T47D (cell line): ENCODE measurements at regions not wholly inside any gene's neighbourhood (a gene's known extent, or its start where the extent isn't known, plus 50 kb on each side); places are given as distances from the start of the nearest gene placed in this dataset.

Source experiments
- DNase-seq, 2 experiments: peaks; one replicate each; pipeline versions ENCODE4 v3.0.0 to v3.0.0-alpha.2; 2011 to 2012; ENCODE audit warnings: low read depth in 1 of 2, low spot score in 1 of 2
- JUND ChIP-seq: IDR thresholded peaks from 2 replicates; pipeline ENCODE4 v1.6.1; 2012; ENCODE audit warnings: low read depth
- in situ Hi-C: cut with HindIII; loops from 2 replicates; pipeline ENCODE4 v1.10.0; 2016; ENCODE audit warnings: low sequenced_read_pairs, low pct_unique_long_range_greater_than_20kb

DNA sequence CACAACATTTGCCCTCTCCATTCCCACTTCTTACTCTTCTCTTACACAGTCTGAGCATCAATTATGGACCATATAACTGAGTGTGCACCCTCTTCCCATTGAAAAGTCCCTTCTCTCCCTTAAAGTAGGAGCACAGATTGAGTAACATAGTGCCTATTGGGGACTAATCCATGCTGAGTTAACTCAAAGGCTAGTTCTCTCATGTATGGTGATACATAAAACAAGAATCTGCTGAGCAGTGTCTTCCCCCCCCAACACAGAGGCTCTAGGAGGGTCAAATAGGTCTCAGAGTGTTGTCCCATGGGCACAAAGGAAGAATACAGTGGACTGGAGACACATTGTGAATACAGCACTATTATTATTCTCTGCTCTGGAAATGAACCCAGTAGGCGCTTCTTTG lies 274.6 kb upstream of the BOD1L1 start:
- no peak for DNase-seq
- no peak for TF ChIP-seq JUND
- in situ Hi-C loops, result no loop called here

DNA sequence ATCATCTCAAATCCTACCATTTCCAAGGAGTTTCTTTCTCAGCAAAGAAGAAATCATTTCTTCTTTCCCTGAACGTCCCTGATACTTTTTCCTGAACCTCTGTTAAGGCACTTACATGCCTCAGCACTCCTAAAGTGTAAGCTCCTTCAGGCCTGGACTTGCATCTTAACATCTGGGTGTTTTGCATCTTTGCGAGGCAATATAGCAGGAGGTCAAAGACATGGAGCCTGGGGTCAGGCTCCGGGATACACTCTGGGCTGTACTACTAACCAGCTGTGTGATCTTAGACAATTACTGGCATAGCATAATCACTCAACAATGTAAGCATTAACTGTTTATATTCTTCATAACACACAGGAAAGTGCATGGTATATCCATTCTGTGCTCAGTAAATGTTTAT lies 275.5 kb upstream of the BOD1L1 start:
- TF ChIP-seq JUND, result no peak
- in situ Hi-C loops, result no loop called here
- DNase-seq, result no peak

DNA sequence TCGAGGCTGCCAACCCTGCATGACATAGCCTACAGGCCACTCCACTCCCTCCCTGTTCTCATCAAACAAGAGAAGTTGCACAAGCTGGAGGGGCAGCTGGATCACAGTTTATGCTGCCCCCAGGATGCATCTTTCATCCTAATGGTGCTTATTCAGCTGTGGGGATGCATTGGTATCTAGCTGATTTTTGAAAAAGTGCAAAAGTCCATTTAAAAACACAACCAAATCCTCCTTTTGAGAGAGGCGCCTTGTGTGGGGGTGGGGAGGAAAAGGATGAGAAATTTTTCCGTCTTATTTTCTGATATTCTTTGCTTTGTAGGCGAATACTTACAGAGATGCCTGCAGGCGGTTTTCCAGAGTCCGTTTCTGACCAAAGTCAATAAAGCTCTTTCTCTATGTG lies 276.4 kb upstream of the BOD1L1 start:
- in situ Hi-C loops, result no loop called here
- DNase-seq, result no peak
- no peak for TF ChIP-seq JUND

DNA sequence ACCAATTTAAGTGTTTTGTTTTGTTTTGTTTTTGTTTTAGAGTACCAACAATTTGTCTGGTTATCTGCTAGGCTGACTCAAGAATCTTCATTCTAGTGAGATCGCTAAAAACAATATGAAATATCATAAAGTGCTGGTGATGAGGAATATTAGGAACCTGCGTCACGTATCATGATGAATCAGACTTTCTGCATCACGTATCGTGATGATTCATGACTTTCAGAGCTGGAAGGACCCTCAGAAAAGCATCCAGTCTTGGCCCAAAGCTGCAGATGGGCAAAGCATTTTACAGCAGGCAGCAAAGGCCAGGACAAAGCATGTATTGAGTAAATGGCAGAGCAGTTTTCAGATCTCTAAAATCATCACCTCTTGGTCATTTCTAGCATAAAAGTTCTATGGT lies 278.0 kb upstream of the BOD1L1 start:
- TF ChIP-seq JUND, result no peak
- in situ Hi-C loops, result no loop called here
- no peak for DNase-seq

DNA sequence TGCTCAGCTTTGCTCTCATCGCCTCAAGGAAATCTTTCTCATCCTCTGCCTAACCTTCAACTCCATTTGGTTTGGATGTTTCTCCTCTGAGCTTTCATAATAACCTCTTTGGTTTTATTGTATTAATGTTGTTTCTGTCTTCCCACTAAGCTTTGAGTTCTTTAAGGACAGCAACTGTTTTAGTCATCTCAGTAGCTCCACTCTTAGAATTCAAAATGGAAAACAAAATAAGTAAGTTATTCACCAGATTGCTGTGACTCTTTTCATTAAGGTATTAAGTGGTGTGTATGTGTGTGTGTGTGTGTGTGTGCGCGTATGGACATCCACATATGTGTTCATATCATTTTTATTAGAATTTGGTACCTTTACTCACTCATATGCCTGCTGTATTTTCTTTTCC lies 279.2 kb upstream of the BOD1L1 start:
- TF ChIP-seq JUND, result no peak
- no peak for DNase-seq
- in situ Hi-C loops, result no loop called here

DNA sequence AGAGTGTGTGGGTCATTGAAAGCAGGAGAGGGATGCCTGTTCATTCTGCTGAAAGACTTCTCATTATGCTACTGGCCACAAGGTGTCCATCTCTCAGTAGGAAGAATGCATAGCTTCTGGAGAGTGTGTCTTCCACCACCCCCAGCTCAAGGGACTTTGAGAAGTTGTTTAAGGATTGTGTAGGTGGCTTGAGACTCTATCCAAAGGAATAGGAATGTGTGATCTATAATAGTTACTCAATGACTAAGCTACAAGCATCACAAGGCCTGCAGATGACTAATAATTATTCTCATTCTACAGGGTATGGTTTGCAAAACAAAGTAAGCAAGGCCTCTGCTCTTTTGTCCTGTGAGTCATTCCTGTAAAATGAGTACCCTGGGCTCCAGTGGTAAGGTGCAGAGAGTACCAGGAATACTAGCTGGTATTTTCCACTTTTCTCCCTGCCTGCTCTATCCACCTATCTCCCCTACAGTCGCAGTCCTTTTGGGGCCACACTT lies 279.8 kb upstream of the BOD1L1 start:
- TF ChIP-seq JUND, result no peak
- no peak for DNase-seq
- in situ Hi-C loops, result no loop called here

DNA sequence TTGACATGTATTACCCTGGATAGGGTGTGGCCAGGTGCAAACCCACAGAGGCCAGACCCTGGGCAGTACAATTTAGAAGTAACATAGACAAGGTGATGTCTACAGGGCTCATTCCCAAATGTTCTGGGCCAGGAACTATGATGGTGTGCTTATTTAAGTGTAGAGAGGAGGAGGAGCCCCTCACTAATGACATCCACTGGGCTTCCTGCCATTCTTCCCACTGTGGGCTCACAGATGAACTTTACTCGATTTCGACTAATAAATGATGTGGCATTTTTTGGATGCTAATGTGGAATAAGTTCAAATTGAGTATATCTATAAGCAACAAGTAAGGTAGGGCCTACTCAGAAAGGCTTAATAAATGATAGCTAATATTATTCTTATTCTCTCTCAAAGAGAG lies 280.9 kb upstream of the BOD1L1 start:
- no peak for TF ChIP-seq JUND
- in situ Hi-C loops, result no loop called here
- DNase-seq, result no peak

DNA sequence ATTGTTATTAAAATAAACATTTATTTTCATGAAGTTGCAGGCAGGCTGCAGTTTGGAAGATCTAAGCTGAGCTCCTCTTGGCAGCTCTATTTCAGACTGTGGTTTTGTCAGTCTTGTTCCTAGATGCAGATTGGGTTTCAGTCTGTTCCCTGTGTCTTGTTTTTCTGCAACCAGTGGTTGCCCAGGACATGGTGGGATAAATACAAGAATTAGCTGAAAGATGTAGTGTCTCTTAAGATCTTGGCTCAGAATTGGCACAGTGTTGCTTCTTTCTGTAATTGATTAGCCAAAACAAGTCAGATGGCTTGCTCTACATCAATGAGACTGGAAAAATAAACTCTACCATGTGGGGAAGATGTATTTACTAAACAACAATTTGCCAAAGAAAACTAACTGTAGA lies 283.0 kb upstream of the BOD1L1 start:
- no peak for DNase-seq

DNA sequence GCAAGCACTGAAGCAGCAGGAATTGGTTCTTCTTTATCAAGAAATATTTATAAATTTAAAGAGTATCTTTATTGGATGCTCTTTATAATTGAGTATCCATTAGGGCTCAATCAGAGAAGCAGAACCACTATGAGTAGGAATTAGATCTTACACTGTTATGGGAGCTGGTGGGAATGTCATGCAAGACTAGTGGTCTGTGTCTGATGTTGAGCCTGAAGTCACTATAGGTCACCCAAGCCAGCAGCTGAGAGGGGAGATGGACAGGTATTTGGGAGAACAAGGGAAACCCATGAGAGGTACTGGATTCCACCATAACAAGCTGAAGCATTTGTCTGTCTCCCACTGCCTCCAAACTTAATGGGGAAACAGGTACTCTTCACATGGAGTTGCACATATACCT lies 283.7 kb upstream of the BOD1L1 start:
- DNase-seq, result no peak
- in situ Hi-C loops, result no loop called here

More for the DNA sequence above, 283.0 kb upstream of the BOD1L1 start:
- in situ Hi-C loops, result no loop called here
- no peak for TF ChIP-seq JUND

DNA sequence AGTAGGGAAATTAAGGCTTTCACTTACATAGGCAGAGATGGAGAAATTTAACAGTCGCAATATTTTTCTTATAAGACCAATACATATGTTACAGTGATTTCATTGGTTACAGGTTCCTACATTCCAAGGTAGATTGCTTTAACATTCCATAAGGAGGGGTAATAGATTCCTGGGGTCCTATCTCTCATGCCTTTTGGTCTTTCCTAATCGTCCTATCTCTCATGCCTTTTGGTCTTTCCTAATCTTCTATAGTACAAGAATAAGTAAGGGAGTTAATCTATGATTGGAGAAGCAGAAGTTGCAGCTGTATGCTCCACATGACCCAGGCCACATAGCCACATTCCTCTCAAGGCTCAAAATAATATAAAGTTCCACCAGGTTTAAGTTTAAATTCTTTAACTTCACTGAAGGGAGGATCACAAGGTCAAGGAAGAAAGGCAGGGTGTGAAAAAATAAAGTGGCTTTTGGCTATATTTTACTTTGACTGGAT lies 285.0 kb upstream of the BOD1L1 start:
- TF ChIP-seq JUND, result no peak
- in situ Hi-C loops, result no loop called here

More for the DNA sequence above, 283.7 kb upstream of the BOD1L1 start:
- no peak for TF ChIP-seq JUND

DNA sequence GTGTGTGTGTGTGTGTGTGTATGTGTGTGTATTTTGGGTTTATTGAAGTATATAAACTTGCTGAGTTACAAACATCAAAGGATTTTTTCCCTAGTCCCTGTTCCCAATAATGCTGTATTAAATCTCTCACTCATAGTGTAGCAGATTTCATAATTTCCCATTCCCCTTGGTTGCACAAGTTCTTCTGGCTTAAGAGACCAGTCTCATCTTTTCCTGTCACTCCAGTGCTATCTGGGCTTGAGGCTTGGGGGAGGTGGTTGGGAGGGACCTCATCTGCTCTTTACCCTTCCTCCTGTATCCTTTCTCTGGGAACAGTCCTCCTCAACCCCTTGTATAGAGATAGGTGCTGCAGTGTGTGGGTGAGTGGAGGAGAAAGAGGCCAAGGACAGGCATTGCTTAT lies 285.4 kb upstream of the BOD1L1 start:
- TF ChIP-seq JUND, result no peak
- no peak for DNase-seq

More for the DNA sequence above, 285.0 kb upstream of the BOD1L1 start:
- no peak for DNase-seq

DNA sequence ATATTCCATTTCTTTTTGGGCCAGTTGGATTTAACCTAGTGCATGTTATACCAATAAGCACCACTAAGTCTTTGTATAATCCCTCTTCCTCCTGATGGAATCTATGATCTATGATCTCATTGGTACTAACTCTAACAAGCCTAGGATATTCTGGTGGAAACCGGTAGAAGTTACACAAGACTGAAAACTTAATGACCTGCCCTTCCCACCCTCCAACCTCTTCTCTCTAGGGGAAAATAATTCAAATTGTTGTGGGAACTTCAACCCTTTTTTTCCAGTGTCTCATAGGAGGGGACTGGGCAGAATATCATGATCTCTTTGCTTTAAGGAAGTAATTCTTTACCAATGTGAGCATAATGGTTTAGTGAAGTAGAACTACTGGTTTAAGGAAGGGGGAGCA lies 289.5 kb upstream of the BOD1L1 start:
- TF ChIP-seq JUND, result no peak
- no peak for DNase-seq
- in situ Hi-C loops, result no loop called here

More for the DNA sequence above, 285.4 kb upstream of the BOD1L1 start:
- in situ Hi-C loops, result no loop called here

DNA sequence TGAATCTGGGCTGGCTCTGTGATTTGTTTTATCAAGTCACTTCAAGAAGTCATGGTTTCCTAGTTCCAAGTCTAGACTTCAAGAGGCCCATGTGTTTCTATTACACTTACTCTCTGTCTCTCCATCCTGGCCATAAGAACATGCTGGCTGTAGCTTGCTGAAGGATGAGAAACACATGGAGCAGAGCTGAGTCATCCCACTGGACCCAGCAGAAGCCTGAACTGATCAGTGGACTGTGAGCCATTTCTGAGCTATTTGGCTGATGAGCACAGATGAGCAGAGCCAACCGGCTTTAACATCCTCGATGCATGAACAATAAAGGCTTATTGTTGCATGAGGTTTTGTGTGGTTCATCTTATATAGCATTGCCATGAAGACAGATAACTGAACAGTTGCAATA lies 290.6 kb upstream of the BOD1L1 start:
- no peak for DNase-seq
- in situ Hi-C loops, result no loop called here
- no peak for TF ChIP-seq JUND

DNA sequence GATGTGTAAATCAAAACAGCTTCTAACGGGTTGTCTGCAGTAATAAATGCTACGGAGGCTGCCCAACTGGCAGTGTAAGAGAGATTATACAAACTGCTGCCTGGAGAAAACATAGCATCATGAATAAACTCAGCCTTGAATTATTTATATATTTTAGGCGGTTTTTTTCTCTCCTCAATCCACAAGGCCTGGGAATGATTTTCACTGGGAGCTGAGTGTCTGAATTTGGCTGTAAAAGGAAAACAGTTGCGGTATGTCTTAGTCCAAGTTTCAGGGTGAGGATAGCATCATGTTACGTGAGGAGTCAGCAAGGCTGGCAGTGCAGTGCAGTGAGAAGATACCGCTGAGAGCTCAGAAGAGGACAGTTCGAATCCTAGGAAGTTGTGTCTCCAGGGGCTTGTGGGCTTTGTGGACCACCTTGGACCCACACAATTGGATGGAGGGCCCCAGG lies 291.5 kb upstream of the BOD1L1 start:
- in situ Hi-C loops, result no loop called here
- no peak for TF ChIP-seq JUND
- no peak for DNase-seq
